ENCODE measurements at regions not wholly inside any gene's neighbourhood (a gene's known extent, or its start where the extent isn't known, plus 50 kb on each side); places are given as distances from the start of the nearest gene placed in this dataset. TPM values are rescaled to one million over a fixed set of nuclear protein-coding genes. Genes with fewer than 3 reads are reported as not detected.

Small RNAs in the stretch of these regions (microRNA-seq; reads per million reads assigned to microRNA genes)
- not detected for gene MIR4261 (ENCODE audit: borderline number of aligned reads)

Data from mesenteric fat pad (tissue), 1 donor.